Upper lobe of left lung (tissue), 4 donors: ENCODE measurements at regions not wholly inside any gene's neighbourhood (a gene's known extent, or its start where the extent isn't known, plus 50 kb on each side); places are given as distances from the start of the nearest gene placed in this dataset.
"Not testable (repeated sequence)": the region's sequence is repeated elsewhere in the genome, so short reads cannot be mapped to it uniquely, and the experiment has no call there.

Source experiments
- CTCF ChIP-seq, 6 experiments: fragments of 450-650 bp in 4 of 6; fragments of 200-600 bp in 2 of 6; sonication (generic) in 2 of 6; IDR thresholded peaks; one replicate each; pipeline ENCODE4 v1.5.1; 2016 to 2019; ENCODE audit warnings: antibody characterized with exemption in 6 of 6
- EP300 ChIP-seq, 4 donors: sonication (generic); formaldehyde crosslinking; IDR thresholded peaks; one replicate each; pipeline ENCODE4 v1.5.1; 2017; ENCODE audit warnings: antibody characterized with exemption in 4 of 4, control low read depth in 2 of 4
- POLR2A ChIP-seq, 4 donors: fragments of 450-650 bp; IDR thresholded peaks; one replicate each; pipeline ENCODE4 v1.5.1; 2016 to 2017; ENCODE audit warnings: antibody characterized with exemption in 4 of 4, mild to moderate bottlenecking in 2 of 4
- POLR2AphosphoS5 ChIP-seq, 2 donors: sonication (generic); formaldehyde crosslinking; IDR thresholded peaks; one replicate each; pipeline ENCODE4 v1.5.1; 2017; ENCODE audit warnings: antibody characterized with exemption in 2 of 2

GRCh38 chr14:41518030-41518429 is 88.6 kb upstream of the LRFN5 start:
- not testable (repeated sequence) for TF ChIP-seq CTCF, POLR2A, EP300, POLR2AphosphoS5 (IDR thresholded peaks at IDR 0.05)
